Choroid plexus epithelial cell (primary cell): ENCODE measurements at regions not wholly inside any gene's neighbourhood (a gene's known extent, or its start where the extent isn't known, plus 50 kb on each side); places are given as distances from the start of the nearest gene placed in this dataset.
A peak's percentile ranks its signal among the peaks of the same experiment; 100 is the strongest.

Experiments used
- DNase-seq: peaks from one replicate; pipeline ENCODE4 v3.0.0-alpha.2; 2010; ENCODE audit warnings: low read depth
- H3K4me3 ChIP-seq: 2 replicates; pipeline ENCODE4 v1.5.1; 2011; ENCODE audit warnings: low read depth, mild to moderate bottlenecking, control low read depth, low read length, moderate library complexity
- TF ChIP-seq, protein P1 (sequence below): conservative IDR thresholded peaks from 2 replicates; pipeline ENCODE4 v1.5.1; 2011; ENCODE audit warnings: low read depth, mild to moderate bottlenecking, control low read depth, inconsistent platforms, low read length, moderate library complexity

DNA sequence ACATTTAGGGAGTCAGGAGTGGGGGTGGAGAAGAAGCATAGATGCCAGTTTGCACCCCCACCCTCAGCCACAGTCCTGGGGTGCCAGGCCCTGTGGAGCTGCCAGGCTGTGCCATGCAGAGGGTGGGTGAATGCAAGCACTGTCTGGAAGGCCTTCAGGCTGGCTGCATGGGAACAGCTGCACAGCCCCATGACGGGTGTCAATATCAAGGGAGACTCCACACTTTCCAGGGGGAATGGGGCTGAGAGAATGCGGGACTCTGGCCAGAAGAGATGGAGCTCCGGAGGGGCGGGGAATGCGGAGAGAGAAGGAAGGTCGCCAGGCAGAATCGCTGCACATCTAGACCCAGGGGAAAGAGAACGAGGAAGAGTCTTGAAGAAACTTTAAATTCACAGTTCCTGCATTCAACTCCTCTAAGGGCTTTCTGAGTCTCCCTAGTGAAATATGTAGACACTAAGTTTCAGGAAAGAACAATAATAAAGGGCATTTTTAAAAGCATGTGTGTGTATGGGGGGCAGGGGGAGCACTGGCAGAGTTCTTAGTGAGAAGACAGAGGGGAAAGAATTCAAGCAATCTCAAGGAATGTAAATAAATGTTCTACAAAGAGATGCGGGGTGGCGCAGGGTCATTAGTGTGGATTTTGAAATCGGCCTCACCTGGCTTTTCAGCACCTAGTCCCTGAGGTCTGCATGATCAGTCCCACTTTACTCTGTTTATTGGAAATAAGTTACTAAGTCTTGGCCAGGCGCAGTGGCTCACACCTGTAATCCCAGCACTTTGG is 59.1 kb downstream of the BOD1 start:
- H3K4me3 ChIP-seq, result no peak overlapping the region
- TF ChIP-seq, protein P1, sequence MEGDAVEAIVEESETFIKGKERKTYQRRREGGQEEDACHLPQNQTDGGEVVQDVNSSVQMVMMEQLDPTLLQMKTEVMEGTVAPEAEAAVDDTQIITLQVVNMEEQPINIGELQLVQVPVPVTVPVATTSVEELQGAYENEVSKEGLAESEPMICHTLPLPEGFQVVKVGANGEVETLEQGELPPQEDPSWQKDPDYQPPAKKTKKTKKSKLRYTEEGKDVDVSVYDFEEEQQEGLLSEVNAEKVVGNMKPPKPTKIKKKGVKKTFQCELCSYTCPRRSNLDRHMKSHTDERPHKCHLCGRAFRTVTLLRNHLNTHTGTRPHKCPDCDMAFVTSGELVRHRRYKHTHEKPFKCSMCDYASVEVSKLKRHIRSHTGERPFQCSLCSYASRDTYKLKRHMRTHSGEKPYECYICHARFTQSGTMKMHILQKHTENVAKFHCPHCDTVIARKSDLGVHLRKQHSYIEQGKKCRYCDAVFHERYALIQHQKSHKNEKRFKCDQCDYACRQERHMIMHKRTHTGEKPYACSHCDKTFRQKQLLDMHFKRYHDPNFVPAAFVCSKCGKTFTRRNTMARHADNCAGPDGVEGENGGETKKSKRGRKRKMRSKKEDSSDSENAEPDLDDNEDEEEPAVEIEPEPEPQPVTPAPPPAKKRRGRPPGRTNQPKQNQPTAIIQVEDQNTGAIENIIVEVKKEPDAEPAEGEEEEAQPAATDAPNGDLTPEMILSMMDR, result no peak
- DNase-seq, result peak; percentile 23

DNA sequence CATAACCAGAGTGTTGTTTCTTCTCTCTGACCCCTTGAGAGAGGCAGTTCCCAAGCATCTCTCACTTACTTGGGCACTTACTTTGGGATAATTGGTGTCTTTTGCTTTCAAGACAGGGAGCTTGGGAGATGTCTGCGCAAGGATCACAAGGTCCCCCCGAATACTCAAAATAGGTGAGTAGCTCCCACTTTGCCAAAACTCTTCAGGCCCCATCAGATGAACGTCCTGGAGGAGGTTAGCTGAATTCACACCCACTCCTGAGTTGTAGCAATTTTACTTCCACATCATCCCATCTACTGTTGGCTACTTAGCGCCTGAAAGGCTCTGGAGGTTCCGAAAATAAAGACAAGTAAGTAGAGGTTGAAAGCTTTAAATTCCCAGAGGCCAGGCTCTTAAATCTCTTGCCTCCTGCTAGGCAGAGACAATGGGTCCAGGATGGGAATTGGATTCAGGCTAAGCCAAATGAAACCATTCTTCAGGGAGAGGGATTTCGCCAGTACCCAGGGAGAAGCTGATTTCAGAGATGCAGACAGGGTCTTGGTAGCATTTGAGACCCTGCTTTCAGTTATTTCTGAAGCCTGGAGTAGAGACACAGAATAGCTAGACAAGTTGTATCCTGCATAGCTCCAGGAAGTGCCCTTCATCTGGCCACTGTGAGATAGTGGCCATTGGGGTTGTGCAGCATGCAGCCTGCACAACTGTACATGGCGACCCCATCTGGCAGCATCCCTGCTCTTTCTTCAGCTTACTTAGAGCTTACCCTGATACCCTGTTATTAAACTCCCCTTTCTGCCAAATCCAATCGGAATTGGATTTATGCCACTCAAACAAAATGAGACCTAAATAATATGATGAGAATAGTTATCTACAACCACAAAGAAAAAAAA is 60.1 kb downstream of the BOD1 start:
- no peak overlapping the region for H3K4me3 ChIP-seq
- no peak for DNase-seq
- TF ChIP-seq, protein P1, result no peak

DNA sequence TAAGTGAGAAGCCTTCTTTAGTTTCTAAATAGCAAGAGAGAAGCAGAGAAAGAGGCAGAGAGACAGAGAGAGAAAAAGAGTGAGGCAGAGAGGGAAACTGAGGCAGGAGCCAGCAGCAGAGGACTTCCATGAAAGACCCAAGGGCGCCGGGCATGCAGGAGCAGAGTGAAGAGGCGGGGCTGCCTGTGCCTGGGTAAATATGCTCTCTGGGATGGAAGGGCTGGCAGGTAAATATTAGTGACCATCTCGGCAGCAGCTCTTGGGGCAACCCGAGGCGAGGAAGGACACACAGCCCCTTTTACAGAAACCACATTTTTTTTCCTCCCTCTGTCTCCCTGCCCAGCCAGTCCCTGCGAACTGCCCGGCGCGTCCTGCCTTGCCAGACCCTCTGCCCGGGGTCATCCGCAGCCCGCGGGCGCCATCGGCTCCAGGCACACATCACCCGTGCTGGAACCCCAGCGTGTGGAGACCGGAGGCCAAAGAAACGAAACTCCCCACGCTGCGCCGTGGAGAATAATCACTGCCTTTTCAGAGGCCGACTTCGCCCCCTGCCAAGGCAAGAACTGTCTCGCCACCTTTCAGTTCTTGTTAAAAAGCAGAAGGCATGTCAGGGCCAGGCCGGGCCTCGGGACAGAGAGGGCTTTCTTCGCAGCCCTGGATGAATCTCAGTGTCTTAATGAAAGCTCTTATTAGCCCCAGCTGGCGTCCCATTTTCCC is 61.3 kb downstream of the BOD1 start:
- TF ChIP-seq, protein P1, result no peak
- peak overlapping the region; percentile 32 for H3K4me3 ChIP-seq
- DNase-seq, result no peak

DNA sequence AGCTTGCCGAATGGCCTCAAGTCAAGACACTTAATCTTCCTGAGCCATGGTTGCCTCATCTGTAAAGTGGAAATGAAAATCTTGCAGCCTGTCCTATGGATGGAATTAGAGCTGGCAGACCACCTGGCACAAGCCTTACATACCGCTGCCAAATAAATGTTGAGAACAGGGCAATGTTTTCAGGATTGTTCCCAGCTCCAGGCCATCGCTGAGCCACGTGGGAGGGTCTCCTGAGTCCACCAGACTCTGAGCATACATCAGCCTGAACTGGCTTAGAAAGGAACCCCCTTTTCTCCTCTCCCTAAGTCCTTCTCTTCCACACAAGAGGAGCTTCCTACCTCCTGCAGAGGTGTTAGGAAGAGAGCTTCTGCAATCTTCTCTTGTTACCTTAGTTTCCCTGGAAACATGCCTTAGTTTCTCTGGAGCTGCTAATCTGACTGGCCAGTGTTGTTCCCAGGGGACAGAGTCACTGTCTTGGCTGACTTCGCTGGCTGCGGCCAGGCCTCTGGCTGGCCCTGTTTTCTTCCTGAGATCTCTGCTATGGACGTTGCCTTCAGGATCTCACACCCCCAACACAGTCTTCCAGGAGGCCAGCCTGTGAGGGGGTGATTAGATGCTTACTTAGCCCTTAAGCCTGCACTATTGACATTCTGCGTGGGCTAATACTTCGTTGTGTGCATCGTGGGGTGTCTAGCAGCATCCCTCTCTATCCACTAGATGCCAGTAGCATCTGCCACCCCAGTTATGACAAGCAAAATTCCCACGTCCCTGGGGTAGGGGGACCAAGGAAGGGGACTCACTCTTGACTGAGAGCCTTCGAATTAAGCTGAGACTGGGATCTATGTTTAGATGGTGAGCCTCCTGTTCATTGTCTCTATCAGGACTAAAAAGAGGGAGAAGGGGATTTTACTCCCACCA is 62.2 kb downstream of the BOD1 start:
- TF ChIP-seq, protein P1, result peak; percentile 29
- no peak overlapping the region for H3K4me3 ChIP-seq
- DNase-seq, result no peak

DNA sequence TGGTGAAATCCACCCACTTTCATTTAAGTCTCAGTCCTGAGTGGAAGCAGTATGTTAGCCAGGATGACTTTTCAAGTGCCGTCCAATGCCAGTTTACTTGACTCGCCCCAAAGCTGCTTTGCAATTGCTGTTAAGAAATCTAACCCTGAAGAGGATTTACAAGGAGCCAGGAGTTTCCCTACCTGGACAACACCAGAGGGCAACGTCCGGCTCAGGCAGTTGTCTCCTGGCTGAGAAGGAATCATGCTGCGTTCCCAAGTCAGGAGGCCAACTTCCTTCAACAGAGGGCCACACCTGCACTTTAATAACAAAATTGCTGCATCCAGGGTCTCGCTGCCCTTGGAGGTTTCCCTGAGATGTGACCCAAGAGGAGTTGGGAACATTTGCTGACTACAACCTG is 65.8 kb downstream of the BOD1 start:
- TF ChIP-seq, protein P1, result no peak
- DNase-seq, result no peak
- no peak overlapping the region for H3K4me3 ChIP-seq

DNA sequence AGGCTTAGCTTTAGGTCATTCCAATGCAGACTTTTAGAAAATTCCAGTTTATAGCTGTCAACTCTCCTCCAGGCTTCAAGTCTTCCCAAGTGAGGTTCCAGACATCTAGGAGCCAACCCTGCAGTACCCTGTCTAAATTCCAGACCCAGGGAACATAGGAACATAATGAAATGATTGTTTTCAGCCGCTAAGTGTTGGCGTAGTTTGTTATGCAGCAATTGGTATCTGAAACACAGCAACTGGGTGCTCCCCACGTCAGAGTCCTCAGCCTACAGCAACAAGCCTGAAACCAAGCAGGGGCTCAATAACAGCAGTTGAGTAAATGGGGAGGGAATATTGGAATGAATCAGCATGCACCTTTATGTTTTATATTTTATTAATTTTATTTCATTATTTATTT is 66.8 kb downstream of the BOD1 start:
- TF ChIP-seq, protein P1, result no peak
- no peak for DNase-seq
- no peak overlapping the region for H3K4me3 ChIP-seq
